ENCODE measurements at regions not wholly inside any gene's neighbourhood (a gene's known extent, or its start where the extent isn't known, plus 50 kb on each side); places are given as distances from the start of the nearest gene placed in this dataset.

DNA sequence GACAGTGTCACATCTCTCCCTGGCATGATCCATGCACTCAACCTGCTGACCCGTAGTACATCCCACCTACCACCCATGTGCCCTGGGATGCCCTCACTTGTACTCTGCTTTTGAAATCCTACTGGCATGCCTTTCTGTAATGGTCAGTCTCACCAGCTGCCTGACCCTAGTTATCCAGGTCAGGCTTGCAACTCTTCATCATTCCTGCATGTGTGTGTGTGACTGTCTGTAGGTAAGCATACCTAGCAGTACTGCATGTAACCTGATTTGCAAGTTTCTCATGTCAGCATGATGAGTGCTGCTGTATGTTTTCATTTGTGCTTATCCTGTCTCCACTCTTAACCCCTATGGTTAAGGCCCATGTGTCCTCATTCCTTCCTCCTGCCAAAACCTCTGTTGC, 202.0 kb upstream of the MTNR1B start:
- H3K27ac ChIP-seq (replicated peaks): no peak overlapping the region
- no peaks in the 10 kb centered on the region for H3K9me3 ChIP-seq (replicated peaks)
- peaks cover 35% of the 10 kb centered on the region for H3K4me1 ChIP-seq
- no peaks in the 10 kb centered on the region for H3K36me3 ChIP-seq
- intact Hi-C loops (cut with micrococcal nuclease): no loop called here
- no peak overlapping the region for H3K4me3 ChIP-seq
- TF ChIP-seq, protein P1, sequence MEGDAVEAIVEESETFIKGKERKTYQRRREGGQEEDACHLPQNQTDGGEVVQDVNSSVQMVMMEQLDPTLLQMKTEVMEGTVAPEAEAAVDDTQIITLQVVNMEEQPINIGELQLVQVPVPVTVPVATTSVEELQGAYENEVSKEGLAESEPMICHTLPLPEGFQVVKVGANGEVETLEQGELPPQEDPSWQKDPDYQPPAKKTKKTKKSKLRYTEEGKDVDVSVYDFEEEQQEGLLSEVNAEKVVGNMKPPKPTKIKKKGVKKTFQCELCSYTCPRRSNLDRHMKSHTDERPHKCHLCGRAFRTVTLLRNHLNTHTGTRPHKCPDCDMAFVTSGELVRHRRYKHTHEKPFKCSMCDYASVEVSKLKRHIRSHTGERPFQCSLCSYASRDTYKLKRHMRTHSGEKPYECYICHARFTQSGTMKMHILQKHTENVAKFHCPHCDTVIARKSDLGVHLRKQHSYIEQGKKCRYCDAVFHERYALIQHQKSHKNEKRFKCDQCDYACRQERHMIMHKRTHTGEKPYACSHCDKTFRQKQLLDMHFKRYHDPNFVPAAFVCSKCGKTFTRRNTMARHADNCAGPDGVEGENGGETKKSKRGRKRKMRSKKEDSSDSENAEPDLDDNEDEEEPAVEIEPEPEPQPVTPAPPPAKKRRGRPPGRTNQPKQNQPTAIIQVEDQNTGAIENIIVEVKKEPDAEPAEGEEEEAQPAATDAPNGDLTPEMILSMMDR (IDR thresholded peaks at IDR 0.05; ENCODE audit: borderline replicate concordance): no peak
- H3K27me3 ChIP-seq (ENCODE audit: low read depth): no peaks in the 10 kb centered on the region
- no peak for DNase-seq

DNA sequence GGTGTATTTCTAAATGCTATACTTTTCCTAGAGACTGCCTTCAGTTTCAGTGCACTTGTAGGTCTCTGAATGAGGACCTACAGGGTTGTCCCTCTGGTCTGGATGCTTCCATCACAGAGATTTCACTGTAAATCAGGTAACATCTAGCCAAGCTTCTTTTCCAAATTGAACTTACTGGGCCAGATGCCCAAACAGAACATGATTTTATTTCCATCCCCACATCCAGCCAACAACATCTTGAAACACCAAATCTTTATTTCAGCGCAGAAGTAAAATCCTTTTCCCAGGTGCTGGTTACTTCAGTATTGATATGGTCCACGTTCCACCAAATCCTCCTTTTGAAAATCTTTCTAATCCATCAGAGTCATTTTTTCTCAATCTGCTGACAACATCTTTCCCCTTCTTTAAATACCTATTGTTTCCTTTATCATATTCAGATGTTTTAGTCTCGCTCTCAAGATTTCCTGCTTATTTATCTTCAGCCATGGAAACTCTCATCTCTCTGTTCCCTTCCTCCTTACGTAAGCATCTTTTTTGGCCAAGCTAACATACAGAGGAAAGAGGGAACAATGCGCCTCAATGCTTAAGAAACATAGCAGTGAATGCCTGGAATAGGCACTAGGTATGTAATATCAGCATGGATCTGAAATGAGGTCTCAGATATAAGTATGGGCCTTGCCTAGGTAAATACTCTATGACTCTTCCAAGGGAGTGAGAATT, 201.2 kb upstream of the MTNR1B start:
- H3K9me3 ChIP-seq (replicated peaks): no peaks in the 10 kb centered on the region
- TF ChIP-seq, protein P1 (IDR thresholded peaks at IDR 0.05; ENCODE audit: borderline replicate concordance): no peak
- no peaks in the 10 kb centered on the region for H3K36me3 ChIP-seq
- H3K27ac ChIP-seq (replicated peaks): no peak overlapping the region
- no peaks in the 10 kb centered on the region for H3K27me3 ChIP-seq (ENCODE audit: low read depth)
- peaks cover 35% of the 10 kb centered on the region for H3K4me1 ChIP-seq
- DNase-seq: no peak
- H3K4me3 ChIP-seq: no peak overlapping the region
- intact Hi-C loops (cut with micrococcal nuclease): no loop called here

DNA sequence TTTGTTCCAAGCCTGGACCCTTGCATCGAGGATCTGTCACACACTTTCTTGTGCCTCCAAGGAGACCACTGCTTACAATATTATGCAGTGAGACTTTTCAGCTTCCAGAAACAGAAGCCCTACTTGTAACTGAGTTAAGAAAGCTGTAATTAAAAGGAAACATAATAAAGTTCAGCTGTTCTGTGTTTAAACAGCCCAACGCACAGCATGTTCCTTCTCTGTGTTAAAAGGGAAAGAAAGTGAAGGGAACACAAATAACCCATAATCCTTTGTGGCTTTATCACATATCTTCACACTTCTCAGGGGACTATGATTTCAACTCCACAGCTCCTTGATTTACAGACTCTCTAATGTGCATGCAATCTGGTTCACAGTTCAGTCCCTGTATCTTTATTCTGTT, 200.3 kb upstream of the MTNR1B start:
- Histone ChIP-seq H3K9me3 (replicated peaks) (no peaks in the 10 kb centered on the region), H3K27ac (replicated peaks) (no peak overlapping the region), H3K4me1 (peaks cover 35% of the 10 kb centered on the region), H3K4me3 (no peak overlapping the region), H3K36me3 (no peaks in the 10 kb centered on the region), H3K27me3 (ENCODE audit: low read depth) (no peaks in the 10 kb centered on the region)
- DNase-seq: no peak
- TF ChIP-seq, protein P1 (IDR thresholded peaks at IDR 0.05; ENCODE audit: borderline replicate concordance): no peak
- intact Hi-C loops (cut with micrococcal nuclease): no loop called here

- TF ChIP-seq, protein P1 (IDR thresholded peaks at IDR 0.05; ENCODE audit: borderline replicate concordance): no peak
- H3K27me3 ChIP-seq (ENCODE audit: low read depth): no peaks in the 10 kb centered on the region
- DNase-seq: no peak
- H3K36me3 ChIP-seq: no peaks in the 10 kb centered on the region
- intact Hi-C loops (cut with micrococcal nuclease): no loop called here
- peaks cover 35% of the 10 kb centered on the region for H3K4me1 ChIP-seq
- no peaks in the 10 kb centered on the region for H3K9me3 ChIP-seq (replicated peaks)
- H3K27ac ChIP-seq (replicated peaks): no peak overlapping the region
- H3K4me3 ChIP-seq: peak overlapping the region; percentile 4
These were observed 199.0 kb upstream of the MTNR1B start for GRCh38 chr11:92770419-92770818.

- intact Hi-C loops (cut with micrococcal nuclease): no loop called here
- H3K4me1 ChIP-seq: peaks cover 31% of the 10 kb centered on the region
These were observed 198.5 kb upstream of the MTNR1B start for GRCh38 chr11:92770981-92771380.

More at GRCh38 chr11:92770981-92771380, 198.5 kb upstream of the MTNR1B start:
- H3K4me3 ChIP-seq: peak overlapping the region; percentile 4
- no peaks in the 10 kb centered on the region for H3K9me3 ChIP-seq (replicated peaks)
- H3K27me3 ChIP-seq (ENCODE audit: low read depth): no peaks in the 10 kb centered on the region
- TF ChIP-seq, protein P1 (IDR thresholded peaks at IDR 0.05; ENCODE audit: borderline replicate concordance): no peak
- no peak overlapping the region for H3K27ac ChIP-seq (replicated peaks)
- no peak for DNase-seq
- H3K36me3 ChIP-seq: no peaks in the 10 kb centered on the region

Data from left ventricle myocardium inferior (tissue), 1 donor.